HL-60 (cell line): ENCODE measurements at regions not wholly inside any gene's neighbourhood (a gene's known extent, or its start where the extent isn't known, plus 50 kb on each side); places are given as distances from the start of the nearest gene placed in this dataset.

Experiments used
- DNase-seq, 2 experiments: peaks; one replicate each; pipeline ENCODE4 v3.0.0-alpha.2; 2010 to 2020; ENCODE audit warnings: low read depth in 1 of 2, low spot score in 1 of 2
- H3K27ac ChIP-seq: fragments of 250-450 bp; sonication (Bioruptor Pico); replicated peaks from 2 replicates; pipeline ENCODE4 v1.5.1; 2020; ENCODE audit warnings: mild to moderate bottlenecking, moderate library complexity
- H3K27me3 ChIP-seq: fragments of 250-450 bp; sonication (Bioruptor Pico); 2 replicates; pipeline ENCODE4 v1.5.1; 2021; ENCODE audit warnings: mild to moderate bottlenecking, moderate library complexity; ENCODE audit not compliant: insufficient read depth, poor library complexity, severe bottlenecking
- H3K4me3 ChIP-seq: replicated peaks from 2 replicates; pipeline ENCODE4 v1.5.1; 2011; ENCODE audit warnings: mild to moderate bottlenecking, control low read depth, low read length; ENCODE audit not compliant: insufficient read depth
- GABPA ChIP-seq: IDR thresholded peaks from 2 replicates; pipeline ENCODE4 v1.6.1; 2012; ENCODE audit warnings: low read depth
- POLR2AphosphoS5 ChIP-seq: IDR thresholded peaks from 2 replicates; pipeline ENCODE4 v1.6.1; 2012; ENCODE audit warnings: low read depth
- SPI1 ChIP-seq: IDR thresholded peaks from 2 replicates; pipeline ENCODE4 v1.6.1; 2012; ENCODE audit warnings: low read depth, mild to moderate bottlenecking, borderline replicate concordance
- TF ChIP-seq, protein P1 (sequence below): IDR thresholded peaks from 2 replicates; pipeline ENCODE4 v1.6.1; 2012; ENCODE audit warnings: low read depth; ENCODE audit not compliant: insufficient replicate concordance
- TF ChIP-seq, protein P2 (sequence below): IDR thresholded peaks from one replicate; pipeline ENCODE4 v1.5.1; 2011; ENCODE audit warnings: low read length, control low read depth, inconsistent platforms; ENCODE audit not compliant: insufficient read depth

DNA sequence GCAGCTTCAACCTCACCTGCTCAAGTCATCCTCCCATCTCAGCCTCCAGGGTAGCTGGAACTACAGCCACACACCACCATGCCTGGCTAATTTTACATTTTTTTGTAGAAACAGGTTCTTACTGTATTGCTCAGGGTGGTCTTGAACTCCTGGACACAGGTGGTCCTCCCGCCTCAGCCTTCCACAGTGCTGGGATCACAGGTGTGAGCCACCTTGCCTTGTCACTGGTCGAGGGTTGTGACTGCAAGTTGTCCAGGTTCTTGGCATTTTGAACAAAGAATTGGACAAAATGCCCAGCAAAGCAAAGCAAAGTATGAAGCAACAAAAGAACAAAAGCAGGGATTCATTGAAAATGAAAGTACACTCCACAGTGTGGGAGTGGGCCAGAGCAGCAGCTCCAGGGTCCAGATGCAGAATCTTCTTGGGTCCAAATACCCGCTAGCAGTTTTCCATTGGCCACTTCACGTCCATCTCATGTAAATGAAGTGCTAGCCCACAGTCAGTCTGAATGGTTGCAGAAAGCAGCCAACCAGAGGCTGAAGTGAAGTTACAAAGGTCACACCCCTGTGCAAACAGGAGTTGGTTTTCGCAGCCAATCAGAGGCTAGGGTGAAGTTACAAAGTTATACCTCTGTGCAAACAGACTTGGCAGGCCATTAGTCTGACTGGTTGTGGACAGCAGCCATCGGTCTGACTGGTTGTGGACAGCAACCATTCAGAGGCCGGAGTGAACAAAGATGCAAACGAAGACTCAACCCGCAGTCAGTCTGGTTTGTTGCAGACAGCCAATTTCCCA, 109.5 kb upstream of the KIF26B start:
- H3K27me3 ChIP-seq, result no peaks in the 10 kb centered on the region
- no peak overlapping the region for H3K4me3 ChIP-seq
- TF ChIP-seq, protein P1, sequence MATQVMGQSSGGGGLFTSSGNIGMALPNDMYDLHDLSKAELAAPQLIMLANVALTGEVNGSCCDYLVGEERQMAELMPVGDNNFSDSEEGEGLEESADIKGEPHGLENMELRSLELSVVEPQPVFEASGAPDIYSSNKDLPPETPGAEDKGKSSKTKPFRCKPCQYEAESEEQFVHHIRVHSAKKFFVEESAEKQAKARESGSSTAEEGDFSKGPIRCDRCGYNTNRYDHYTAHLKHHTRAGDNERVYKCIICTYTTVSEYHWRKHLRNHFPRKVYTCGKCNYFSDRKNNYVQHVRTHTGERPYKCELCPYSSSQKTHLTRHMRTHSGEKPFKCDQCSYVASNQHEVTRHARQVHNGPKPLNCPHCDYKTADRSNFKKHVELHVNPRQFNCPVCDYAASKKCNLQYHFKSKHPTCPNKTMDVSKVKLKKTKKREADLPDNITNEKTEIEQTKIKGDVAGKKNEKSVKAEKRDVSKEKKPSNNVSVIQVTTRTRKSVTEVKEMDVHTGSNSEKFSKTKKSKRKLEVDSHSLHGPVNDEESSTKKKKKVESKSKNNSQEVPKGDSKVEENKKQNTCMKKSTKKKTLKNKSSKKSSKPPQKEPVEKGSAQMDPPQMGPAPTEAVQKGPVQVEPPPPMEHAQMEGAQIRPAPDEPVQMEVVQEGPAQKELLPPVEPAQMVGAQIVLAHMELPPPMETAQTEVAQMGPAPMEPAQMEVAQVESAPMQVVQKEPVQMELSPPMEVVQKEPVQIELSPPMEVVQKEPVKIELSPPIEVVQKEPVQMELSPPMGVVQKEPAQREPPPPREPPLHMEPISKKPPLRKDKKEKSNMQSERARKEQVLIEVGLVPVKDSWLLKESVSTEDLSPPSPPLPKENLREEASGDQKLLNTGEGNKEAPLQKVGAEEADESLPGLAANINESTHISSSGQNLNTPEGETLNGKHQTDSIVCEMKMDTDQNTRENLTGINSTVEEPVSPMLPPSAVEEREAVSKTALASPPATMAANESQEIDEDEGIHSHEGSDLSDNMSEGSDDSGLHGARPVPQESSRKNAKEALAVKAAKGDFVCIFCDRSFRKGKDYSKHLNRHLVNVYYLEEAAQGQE, result peak; percentile 34
- TF ChIP-seq SPI1, result no peak
- no peak for DNase-seq
- H3K27ac ChIP-seq, result no peak overlapping the region

DNA sequence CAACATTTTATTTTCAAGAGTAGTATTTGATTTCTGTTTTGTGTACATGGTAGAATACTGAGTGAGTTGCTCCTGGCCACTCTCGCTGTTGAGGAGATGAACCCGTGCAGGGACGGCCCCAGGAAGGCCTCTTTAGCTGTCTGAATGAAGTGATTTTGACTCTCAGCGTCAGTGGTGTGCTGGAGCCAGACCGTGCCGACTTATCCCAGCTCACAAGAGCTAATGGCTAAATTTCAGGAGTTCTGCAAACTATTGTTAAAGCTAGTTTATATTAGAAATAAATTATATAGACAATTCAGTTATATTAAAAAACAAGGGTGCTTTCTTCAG, 111.2 kb upstream of the KIF26B start:
- Histone ChIP-seq H3K4me3 (no peak overlapping the region), H3K27ac (no peak overlapping the region), H3K27me3 (no peaks in the 10 kb centered on the region)
- TF ChIP-seq POLR2AphosphoS5 (no peak), SPI1 (no peak), GABPA (no peak)
- TF ChIP-seq, protein P1, result no peak
- TF ChIP-seq, protein P2, sequence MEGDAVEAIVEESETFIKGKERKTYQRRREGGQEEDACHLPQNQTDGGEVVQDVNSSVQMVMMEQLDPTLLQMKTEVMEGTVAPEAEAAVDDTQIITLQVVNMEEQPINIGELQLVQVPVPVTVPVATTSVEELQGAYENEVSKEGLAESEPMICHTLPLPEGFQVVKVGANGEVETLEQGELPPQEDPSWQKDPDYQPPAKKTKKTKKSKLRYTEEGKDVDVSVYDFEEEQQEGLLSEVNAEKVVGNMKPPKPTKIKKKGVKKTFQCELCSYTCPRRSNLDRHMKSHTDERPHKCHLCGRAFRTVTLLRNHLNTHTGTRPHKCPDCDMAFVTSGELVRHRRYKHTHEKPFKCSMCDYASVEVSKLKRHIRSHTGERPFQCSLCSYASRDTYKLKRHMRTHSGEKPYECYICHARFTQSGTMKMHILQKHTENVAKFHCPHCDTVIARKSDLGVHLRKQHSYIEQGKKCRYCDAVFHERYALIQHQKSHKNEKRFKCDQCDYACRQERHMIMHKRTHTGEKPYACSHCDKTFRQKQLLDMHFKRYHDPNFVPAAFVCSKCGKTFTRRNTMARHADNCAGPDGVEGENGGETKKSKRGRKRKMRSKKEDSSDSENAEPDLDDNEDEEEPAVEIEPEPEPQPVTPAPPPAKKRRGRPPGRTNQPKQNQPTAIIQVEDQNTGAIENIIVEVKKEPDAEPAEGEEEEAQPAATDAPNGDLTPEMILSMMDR, result no peak
- DNase-seq, result no peak

DNA sequence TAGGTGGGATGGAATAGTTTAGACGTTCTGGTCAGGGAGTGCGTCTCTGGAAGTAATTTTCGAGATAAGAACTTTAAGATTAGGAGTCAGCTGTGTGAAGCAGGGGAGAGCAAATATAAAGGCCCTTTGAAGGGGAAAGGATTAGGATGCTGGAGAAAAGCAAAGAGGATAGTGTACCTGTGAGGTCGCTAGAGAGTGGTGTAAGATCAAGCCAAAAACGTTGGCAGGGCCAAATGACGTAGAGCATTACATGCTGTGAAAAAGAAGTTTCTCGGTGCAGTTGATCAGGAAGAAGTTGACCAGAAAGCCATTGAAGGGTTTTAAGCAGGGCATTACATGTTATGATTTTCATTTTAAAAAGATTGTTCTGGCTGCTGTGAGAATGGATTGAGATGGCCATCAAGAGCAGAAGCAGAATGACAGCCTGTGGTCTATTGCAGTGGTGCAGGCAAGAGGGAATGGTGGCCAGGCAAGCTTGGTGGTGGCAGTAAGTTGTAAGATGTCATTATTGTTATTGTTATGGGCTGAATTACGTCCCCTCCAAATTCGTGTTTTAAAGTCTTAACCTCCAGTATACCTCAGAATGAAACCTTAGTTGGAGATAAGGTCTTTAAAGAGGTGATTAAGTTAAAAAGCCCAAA, 113.6 kb upstream of the KIF26B start:
- H3K4me3 ChIP-seq, result no peak overlapping the region
- no peak for TF ChIP-seq SPI1
- TF ChIP-seq, protein P1, result no peak
- no peak for TF ChIP-seq GABPA
- TF ChIP-seq POLR2AphosphoS5, result no peak
- TF ChIP-seq, protein P2, result no peak
- no peaks in the 10 kb centered on the region for H3K27me3 ChIP-seq
- H3K27ac ChIP-seq, result no peak overlapping the region
- no peak for DNase-seq
